Activated CD8-positive, alpha-beta T cell treated with anti-CD3 and anti-CD28 coated beads for 36 hours (primary cell): ENCODE measurements at regions not wholly inside any gene's neighbourhood (a gene's known extent, or its start where the extent isn't known, plus 50 kb on each side); places are given as distances from the start of the nearest gene placed in this dataset.

ENCODE experiments used
- ATAC-seq: fragments of 200-7000 bp; cut with Tn5 transposase; one replicate; pipeline ENCODE4 v1.10.0; 2021; ENCODE audit warnings: mild to moderate bottlenecking, moderate library complexity
- CTCF ChIA-PET: fragments of 350-600 bp; sonication (Branson Sonifier 250); formaldehyde crosslinking; loops from one replicate; lab custom pipeline; 2021; ENCODE audit warnings: antibody characterized with exemption; lab: Charles Lee
- POLR2A ChIA-PET: fragments of 350-600 bp; sonication (Branson Sonifier 250); formaldehyde crosslinking; loops from one replicate; lab custom pipeline; 2021; ENCODE audit warnings: antibody characterized with exemption; lab: Charles Lee
- DNase-seq: peaks from one replicate; pipeline ENCODE4 v3.0.0-alpha.2; 2020
- H3K27ac Mint-ChIP-seq: one replicate; pipeline ENCODE4 v1.8.0; 2021; ENCODE audit warnings: mild to moderate bottlenecking, mixed read lengths
- H3K27me3 Mint-ChIP-seq: one replicate; pipeline ENCODE4 v1.8.0; 2021; ENCODE audit warnings: mixed read lengths
- H3K36me3 Mint-ChIP-seq: one replicate; pipeline ENCODE4 v1.8.0; 2021; ENCODE audit warnings: low read depth, mixed read lengths
- H3K4me1 Mint-ChIP-seq: one replicate; pipeline ENCODE4 v1.8.0; 2021; ENCODE audit warnings: low read depth, mixed read lengths
- H3K4me3 Mint-ChIP-seq: one replicate; pipeline ENCODE4 v1.8.0; 2021; ENCODE audit warnings: mild to moderate bottlenecking, moderate library complexity, mixed read lengths
- H3K9me3 Mint-ChIP-seq: one replicate; pipeline ENCODE4 v1.8.0; 2021; ENCODE audit warnings: mixed read lengths
- intact Hi-C: fragments of 100-400 bp; cut with micrococcal nuclease; formaldehyde crosslinking; loops from one replicate; pipeline ENCODE4 v1.10.0; 2022
- TF ChIP-seq, protein P1 (sequence below): fragments of 200-600 bp; IDR thresholded peaks from one replicate; pipeline ENCODE4 v1.8.0; 2022; ENCODE audit warnings: antibody characterized with exemption, mild to moderate bottlenecking

DNA sequence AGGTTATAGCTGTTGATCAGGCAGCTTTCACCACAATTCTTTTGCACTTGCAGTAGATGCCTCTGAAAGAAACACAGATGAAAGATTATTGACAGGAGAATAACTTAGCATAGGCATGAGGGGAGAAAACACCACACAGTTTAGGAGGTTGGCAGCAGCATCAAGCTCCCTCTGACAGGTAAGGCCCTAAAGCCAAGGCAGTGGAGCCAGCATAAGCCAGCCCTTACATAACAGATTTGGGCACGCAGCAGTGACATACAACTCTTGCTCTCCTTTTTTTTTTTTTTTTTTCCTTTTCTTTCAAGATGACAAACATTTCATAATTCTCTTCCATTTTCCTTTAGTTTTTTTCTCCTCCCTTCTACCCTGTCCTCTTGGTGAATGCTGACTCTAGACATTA, 257.6 kb upstream of the ADAMTSL1 start:
- no peaks in the 10 kb centered on the region for H3K36me3 Mint-ChIP-seq
- ChIA-PET POLR2A (no interaction called here), CTCF (interaction anchor here (1.4 to 2.0 kb wide), 2 partner anchors 38 to 405 kb away, joined by 3 to 5 read pairs; no protein-coding TSS in a partner anchor)
- H3K4me1 Mint-ChIP-seq, result no peaks in the 10 kb centered on the region
- DNase-seq (no peak), ATAC-seq (no peak)
- no peaks in the 10 kb centered on the region for H3K27me3 Mint-ChIP-seq
- TF ChIP-seq, protein P1, sequence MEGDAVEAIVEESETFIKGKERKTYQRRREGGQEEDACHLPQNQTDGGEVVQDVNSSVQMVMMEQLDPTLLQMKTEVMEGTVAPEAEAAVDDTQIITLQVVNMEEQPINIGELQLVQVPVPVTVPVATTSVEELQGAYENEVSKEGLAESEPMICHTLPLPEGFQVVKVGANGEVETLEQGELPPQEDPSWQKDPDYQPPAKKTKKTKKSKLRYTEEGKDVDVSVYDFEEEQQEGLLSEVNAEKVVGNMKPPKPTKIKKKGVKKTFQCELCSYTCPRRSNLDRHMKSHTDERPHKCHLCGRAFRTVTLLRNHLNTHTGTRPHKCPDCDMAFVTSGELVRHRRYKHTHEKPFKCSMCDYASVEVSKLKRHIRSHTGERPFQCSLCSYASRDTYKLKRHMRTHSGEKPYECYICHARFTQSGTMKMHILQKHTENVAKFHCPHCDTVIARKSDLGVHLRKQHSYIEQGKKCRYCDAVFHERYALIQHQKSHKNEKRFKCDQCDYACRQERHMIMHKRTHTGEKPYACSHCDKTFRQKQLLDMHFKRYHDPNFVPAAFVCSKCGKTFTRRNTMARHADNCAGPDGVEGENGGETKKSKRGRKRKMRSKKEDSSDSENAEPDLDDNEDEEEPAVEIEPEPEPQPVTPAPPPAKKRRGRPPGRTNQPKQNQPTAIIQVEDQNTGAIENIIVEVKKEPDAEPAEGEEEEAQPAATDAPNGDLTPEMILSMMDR, result no peak
- no peak overlapping the region for H3K4me3 Mint-ChIP-seq
- no peak overlapping the region for H3K27ac Mint-ChIP-seq
- H3K9me3 Mint-ChIP-seq, result no peaks in the 10 kb centered on the region
- intact Hi-C loops, result no loop called here

DNA sequence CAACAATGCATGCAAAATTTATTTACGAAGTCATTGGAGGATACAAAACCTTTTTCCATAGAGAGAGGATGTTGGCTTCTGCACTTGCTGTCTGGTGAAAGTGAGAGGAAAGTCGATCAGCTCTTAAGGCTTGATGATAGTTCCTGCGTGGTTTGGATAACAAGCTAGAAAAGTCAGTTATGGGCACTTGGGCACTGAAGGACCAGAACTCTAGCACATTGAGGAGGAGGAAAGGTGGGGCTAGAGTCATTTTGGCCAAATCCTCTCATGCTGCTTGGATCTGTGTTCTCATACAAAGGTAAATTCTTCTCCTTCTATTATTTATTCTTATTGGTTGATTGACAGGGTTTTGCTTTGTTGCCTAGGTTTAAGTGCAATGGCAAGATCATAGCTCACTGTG, 245.9 kb upstream of the ADAMTSL1 start:
- H3K4me1 Mint-ChIP-seq, result no peaks in the 10 kb centered on the region
- no peak for ATAC-seq

DNA sequence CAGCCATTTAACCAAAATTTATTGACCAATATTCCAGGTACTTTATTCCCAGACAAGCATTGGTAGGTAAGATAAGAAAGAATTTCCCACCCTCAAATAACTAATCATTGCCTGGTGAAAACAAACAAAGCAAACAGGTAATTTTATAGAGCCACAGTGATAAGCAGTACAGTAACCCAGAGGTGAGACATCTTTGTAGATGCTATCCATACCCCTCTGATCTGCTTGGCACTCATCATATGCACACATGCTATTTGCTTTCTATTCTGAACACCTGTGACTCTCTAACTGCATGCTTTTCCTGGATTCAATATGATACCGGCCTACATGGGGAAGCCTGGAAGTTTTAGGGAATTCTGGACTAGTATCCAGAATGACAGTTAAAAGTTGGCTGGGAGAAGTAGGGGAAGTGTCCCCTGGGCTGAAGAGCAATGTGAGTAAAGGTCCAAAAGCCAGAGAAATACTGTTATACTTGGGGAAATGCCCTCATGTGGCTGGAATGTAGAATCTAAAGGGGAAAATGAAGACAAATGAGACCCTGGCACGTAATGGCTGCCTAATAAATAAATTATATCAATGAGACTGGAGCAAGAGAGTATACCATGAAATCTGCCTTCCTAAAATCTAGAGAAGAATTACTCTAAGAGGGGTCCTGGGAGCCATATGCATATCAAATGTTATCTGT, 243.8 kb upstream of the ADAMTSL1 start:
- H3K9me3 Mint-ChIP-seq, result no peaks in the 10 kb centered on the region
- POLR2A ChIA-PET, result no interaction called here
- H3K36me3 Mint-ChIP-seq, result no peaks in the 10 kb centered on the region
- H3K4me1 Mint-ChIP-seq, result peaks cover 2% of the 10 kb centered on the region
- no peak overlapping the region for H3K27ac Mint-ChIP-seq
- DNase-seq, result no peak
- TF ChIP-seq, protein P1, result no peak
- intact Hi-C loops, result no loop called here
- H3K27me3 Mint-ChIP-seq, result no peaks in the 10 kb centered on the region
- no peak for ATAC-seq
- no peak overlapping the region for H3K4me3 Mint-ChIP-seq
- CTCF ChIA-PET, result no interaction called here

More for the DNA sequence above, 245.9 kb upstream of the ADAMTSL1 start:
- Mint-ChIP-seq H3K27ac (no peak overlapping the region), H3K9me3 (no peaks in the 10 kb centered on the region), H3K27me3 (no peaks in the 10 kb centered on the region), H3K36me3 (no peaks in the 10 kb centered on the region), H3K4me3 (no peak overlapping the region)
- TF ChIP-seq, protein P1, result no peak
- ChIA-PET POLR2A (no interaction called here), CTCF (interaction anchor here (1.2 kb wide), 1 partner anchor 27 kb away, joined by 5 read pairs; no protein-coding TSS in a partner anchor)
- intact Hi-C loops, result no loop called here
- DNase-seq, result no peak

DNA sequence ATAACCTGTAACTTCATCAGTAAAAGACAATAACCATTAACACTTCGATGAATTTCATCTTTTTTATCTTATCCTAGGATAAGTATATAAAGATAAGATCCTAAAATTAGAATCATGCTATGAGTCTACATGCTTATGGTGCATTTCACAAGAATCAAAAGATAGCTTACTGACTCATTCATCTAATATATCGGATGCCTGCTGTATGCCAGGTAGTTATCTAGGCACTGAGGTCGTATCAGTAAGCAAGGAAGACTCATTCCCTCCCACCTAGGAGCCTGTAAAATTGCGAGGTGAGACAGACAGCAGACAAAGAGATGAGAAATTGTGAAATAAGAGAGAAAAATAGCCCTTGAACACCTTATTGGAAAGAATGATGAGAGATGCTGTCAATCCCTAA, 240.6 kb upstream of the ADAMTSL1 start:
- intact Hi-C loops, result no loop called here
- TF ChIP-seq, protein P1, result no peak
- ChIA-PET POLR2A (no interaction called here), CTCF (no interaction called here)
- DNase-seq (no peak), ATAC-seq (no peak)
- H3K4me1 Mint-ChIP-seq, result peaks cover 2% of the 10 kb centered on the region
- no peaks in the 10 kb centered on the region for H3K9me3 Mint-ChIP-seq
- peaks cover 2% of the 10 kb centered on the region for H3K27me3 Mint-ChIP-seq
- no peaks in the 10 kb centered on the region for H3K36me3 Mint-ChIP-seq
- H3K4me3 Mint-ChIP-seq, result no peak overlapping the region
- H3K27ac Mint-ChIP-seq, result no peak overlapping the region

DNA sequence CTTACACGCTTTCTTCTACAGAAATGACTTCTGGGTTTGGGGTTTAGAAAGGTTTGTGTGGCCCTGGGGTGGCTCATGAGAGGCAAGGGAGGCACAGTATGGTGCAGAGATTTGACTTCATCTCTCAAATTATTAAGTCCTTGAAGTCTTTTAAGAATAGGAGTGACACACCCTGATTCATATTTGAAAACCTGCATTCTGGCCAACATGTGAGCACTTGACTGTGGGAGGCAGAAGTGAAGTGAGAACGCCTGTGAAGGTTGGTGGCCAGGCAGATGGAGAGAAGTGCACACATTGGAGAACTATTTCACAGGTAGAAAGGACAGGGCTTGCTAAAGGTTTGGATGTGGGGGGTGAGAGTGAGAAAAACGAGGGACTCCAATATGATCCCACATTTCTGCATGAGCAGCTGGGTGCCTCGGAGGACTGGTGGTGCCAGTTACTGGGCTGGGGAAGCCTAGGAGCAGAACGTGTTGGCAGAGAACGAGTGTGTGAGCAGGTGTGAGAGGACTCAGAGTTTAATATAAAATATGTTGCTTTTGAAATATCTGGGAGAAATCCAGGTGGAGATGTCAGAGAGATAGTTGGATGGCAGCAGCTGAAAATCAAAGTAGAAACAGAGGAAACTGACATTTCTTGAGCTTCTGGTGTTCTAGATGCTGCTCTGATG, 240.0 kb upstream of the ADAMTSL1 start:
- Mint-ChIP-seq H3K27ac (no peak overlapping the region), H3K27me3 (peaks cover 2% of the 10 kb centered on the region)
- CTCF ChIA-PET, result no interaction called here

More for the DNA sequence above, 240.0 kb upstream of the ADAMTSL1 start:
- Mint-ChIP-seq H3K4me3 (no peak overlapping the region), H3K4me1 (peaks cover 2% of the 10 kb centered on the region), H3K36me3 (no peaks in the 10 kb centered on the region), H3K9me3 (no peaks in the 10 kb centered on the region)
- DNase-seq, result no peak
- POLR2A ChIA-PET, result no interaction called here
- TF ChIP-seq, protein P1, result no peak
- intact Hi-C loops, result no loop called here
- ATAC-seq, result no peak
